UCSD-AML1 (cell line): ENCODE measurements at regions not wholly inside any gene's neighbourhood (a gene's known extent, or its start where the extent isn't known, plus 50 kb on each side); places are given as distances from the start of the nearest gene placed in this dataset.

Source experiments
- DNase-seq: peaks from one replicate; lab custom pipeline; 2025; ENCODE audit not compliant: unreplicated experiment; lab: John Stamatoyannopoulos, UW

- DNase-seq: no peak
Observed at GRCh38 chr7:133470-133869, 58.9 kb upstream of the FAM20C start.

DNA sequence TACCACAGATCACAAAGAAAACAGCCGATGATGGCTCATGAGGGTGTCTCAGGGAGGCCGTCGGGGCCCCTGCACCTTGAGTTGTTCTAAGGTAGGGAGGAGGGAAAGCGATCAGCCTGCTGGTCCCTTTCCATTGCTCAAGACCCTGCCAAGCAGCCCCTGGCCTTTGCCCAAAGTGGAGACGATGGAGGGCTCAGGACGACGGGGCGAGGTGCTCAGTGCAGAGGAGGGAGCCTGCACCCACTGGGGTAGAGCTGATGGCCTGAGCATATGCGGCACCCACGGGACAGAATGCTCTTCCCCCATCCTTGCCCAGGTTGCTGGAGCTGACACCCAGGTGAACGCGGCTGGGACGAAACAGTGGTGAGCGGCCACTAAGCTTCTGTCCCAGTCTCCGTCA is 58.3 kb upstream of the FAM20C start:
- DNase-seq: no peak

DNA sequence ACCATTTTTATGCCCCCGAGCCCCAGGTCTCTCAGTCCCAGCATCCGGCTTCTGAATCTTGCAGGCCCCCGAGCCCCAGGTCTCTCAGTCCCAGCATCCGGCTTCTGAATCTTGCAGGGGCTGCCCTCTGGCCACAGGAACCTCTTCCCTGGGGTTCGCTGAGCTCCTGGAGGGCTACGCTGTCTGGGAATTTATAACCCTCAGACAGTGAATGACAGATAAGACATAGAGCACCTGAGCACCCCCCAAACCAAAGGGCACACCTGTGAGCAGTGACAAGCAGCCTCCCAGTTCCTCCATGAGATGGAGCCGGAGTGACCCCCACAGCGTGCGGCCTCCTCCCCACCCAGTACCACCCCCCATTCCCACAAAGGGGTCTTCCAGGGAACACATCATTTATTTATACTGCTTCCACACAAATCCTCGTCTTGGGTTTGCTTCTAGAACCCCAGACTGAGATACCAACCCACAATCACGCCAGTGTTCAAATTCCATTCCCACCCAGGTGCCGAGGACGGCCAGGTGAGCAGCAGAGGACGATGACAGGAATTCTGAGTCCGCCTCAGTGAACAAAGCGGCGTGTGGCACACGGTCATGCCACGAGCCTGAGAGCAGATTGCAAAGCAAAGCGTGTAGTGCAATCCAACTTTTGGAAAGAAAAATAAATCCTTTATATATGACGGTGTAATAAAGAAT is 57.7 kb upstream of the FAM20C start:
- DNase-seq: no peak

DNA sequence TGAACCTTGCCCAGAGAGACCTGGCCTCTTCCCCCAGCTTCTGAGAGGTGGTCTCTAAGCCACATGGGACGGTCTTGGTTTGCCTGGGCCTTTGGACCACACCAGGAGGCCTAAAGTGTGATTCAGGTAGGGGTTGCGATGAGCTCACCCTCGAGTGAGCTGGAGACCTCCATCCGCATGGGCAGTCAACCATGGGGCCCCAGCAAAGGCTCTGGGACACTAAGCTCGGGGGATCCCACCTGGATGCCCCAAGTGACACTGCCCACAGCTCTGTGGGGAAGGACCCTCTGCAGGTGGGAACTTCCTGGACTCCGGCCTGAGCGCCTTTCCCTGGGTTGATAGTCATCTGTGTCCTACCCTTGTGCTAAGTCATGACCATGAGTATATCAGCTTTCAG is 57.1 kb upstream of the FAM20C start:
- DNase-seq: no peak

DNA sequence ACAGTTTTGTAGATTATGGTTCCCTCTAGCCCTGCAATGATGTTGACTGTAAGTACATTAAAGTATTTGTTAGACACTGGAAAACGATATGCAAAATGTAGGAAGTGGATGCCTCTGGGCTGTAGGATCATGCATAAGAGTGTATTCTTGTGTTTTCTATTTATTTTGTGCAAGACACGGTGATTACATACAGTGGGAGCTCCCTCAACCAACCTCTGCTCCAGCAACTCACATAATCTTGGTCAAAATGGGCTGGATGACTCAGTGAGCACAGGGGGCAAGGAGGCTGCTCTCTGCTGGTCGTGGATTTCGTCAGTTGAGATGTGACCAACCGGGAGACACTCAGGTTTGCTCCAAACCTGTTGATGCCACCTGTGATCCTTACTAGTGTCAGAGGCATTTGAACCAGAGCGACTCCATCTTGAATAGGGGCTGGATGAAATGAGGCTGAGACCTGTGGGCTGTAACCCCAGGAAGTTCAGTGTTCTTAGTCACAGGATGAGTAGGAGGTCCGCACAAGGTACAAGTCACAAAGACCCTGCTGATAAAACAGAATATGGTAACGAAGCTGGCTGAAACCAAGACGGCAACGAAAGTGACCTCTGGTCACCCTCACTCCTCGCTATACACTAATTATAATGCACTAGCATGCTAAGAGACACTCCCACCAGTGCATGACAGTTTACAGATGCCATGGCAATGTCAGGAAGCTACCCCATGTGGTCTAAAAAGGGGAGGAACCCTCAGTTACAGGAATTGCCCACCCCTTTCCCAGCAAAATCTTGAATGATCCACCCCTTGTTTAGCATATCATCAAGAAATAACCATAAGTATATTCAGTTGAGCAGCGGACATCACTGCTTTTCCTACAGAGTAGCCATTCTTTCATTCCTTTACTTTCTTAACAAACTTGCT is 56.4 kb upstream of the FAM20C start:
- DNase-seq: no peak

GRCh38 chr7:137094-137891 is 55.1 kb upstream of the FAM20C start:
- no peak for DNase-seq

DNA sequence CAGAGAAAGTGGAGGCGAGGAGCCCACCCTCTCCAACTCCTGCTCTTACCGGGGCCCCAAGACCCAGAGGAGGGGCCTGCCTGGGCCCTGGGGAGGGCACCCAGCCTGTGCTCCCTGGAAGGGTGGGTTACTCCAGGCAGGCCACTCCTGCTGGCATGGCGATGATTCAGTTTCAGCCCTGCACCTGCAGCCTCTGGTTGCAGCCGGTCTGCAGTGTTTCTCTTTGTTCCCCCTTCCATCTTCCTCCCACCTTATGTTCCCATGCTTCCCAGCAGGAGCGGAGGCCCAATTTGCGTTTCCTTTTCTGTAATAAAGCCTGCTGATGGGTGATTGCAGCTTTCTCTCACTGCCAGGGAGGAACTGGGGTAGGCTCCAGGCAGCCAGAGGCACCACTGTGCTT is 53.2 kb upstream of the FAM20C start:
- DNase-seq: no peak

- no peak for DNase-seq
Observed at GRCh38 chr7:139561-140243, 52.7 kb upstream of the FAM20C start.

- DNase-seq: no peak
Observed at GRCh38 chr7:140996-141395, 51.4 kb upstream of the FAM20C start.

- DNase-seq: no peak
Observed at GRCh38 chr7:142248-142941, 50.0 kb upstream of the FAM20C start.
